ENCODE measurements at regions not wholly inside any gene's neighbourhood (a gene's known extent, or its start where the extent isn't known, plus 50 kb on each side); places are given as distances from the start of the nearest gene placed in this dataset.
"Not testable (repeated sequence)": the region's sequence is repeated elsewhere in the genome, so short reads cannot be mapped to it uniquely, and the experiment has no call there.

- POLR2A ChIA-PET (ENCODE audit: partially characterized antibody): no interaction called here
- Mint-ChIP-seq H3K36me3 (no peaks in the 10 kb centered on the region), H3K4me3 (no peak overlapping the region), H3K4me1 (no peaks in the 10 kb centered on the region), H3K27ac (no peak overlapping the region), H3K27me3 (no peaks in the 10 kb centered on the region), H3K9me3 (no peaks in the 10 kb centered on the region)
- H3K27ac ChIP-seq (ENCODE audit: low read depth, low read length): no peak overlapping the region
- no peaks in the 10 kb centered on the region for H3K9me3 ChIP-seq (ENCODE audit: control insufficient read depth in 1 of 2, low read length in 2 of 2)
- peak in 2 of 5 donors; percentile 2 to 4 for DNase-seq
- no peaks in the 10 kb centered on the region for H3K27me3 ChIP-seq (ENCODE audit: insufficient read depth, low read length)
- H3K4me1 ChIP-seq (ENCODE audit: insufficient read depth, low read length): no peaks in the 10 kb centered on the region
- H3K36me3 ChIP-seq (ENCODE audit: insufficient read depth, low read length): no peaks in the 10 kb centered on the region
- intact Hi-C loops (cut with micrococcal nuclease): no loop called here
- H3K4me3 ChIP-seq (ENCODE audit: low read length in 2 of 2): no peak overlapping the region
- CTCF ChIA-PET (ENCODE audit: partially characterized antibody): no interaction called here
Measured at GRCh38 chrX:95764972-95765451, 919.6 kb upstream of the DIAPH2 start.

DNA sequence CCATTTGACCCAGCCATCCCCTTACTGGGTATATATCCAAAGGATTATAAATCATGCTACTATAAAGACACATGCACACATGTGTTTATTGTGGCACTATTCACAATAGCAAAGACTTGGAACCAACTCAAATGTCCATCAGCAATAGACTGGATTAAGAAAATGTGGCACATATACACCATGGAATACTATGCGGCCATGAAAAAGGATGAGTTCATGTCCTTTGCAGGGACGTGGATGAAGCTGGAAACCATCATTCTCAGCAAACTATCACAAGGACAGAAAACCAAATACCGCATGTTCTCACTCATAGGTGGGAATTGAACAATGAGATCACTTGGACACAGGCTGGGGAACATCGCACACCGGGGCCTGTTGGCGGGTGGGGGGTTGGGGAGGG is 913.4 kb upstream of the DIAPH2 start:
- H3K4me3 Mint-ChIP-seq; H3K27ac ChIP-seq (ENCODE audit: low read depth, low read length); CTCF ChIA-PET (ENCODE audit: partially characterized antibody); H3K4me3 ChIP-seq (ENCODE audit: low read length in 2 of 2); H3K36me3 ChIP-seq (ENCODE audit: insufficient read depth, low read length); DNase-seq; H3K36me3 Mint-ChIP-seq; H3K27me3 ChIP-seq (ENCODE audit: insufficient read depth, low read length); intact Hi-C loops (cut with micrococcal nuclease); POLR2A ChIA-PET (ENCODE audit: partially characterized antibody); H3K4me1 ChIP-seq (ENCODE audit: insufficient read depth, low read length); H3K27me3 Mint-ChIP-seq; H3K27ac Mint-ChIP-seq; H3K9me3 Mint-ChIP-seq; H3K4me1 Mint-ChIP-seq; H3K9me3 ChIP-seq (ENCODE audit: control insufficient read depth in 1 of 2, low read length in 2 of 2): not testable (repeated sequence)

GRCh38 chrX:95791876-95792275 is 892.8 kb upstream of the DIAPH2 start:
- Histone ChIP-seq H3K27ac (ENCODE audit: low read depth, low read length) (no peak overlapping the region), H3K9me3 (ENCODE audit: control insufficient read depth in 1 of 2, low read length in 2 of 2) (no peaks in the 10 kb centered on the region), H3K4me3 (ENCODE audit: low read length in 2 of 2) (no peak overlapping the region), H3K27me3 (ENCODE audit: insufficient read depth, low read length) (no peaks in the 10 kb centered on the region), H3K4me1 (ENCODE audit: insufficient read depth, low read length) (no peaks in the 10 kb centered on the region), H3K36me3 (ENCODE audit: insufficient read depth, low read length) (no peaks in the 10 kb centered on the region)
- no peaks in the 10 kb centered on the region for H3K36me3 Mint-ChIP-seq
- no peak overlapping the region for H3K27ac Mint-ChIP-seq
- H3K27me3 Mint-ChIP-seq: no peaks in the 10 kb centered on the region
- no peaks in the 10 kb centered on the region for H3K4me1 Mint-ChIP-seq
- ChIA-PET CTCF (ENCODE audit: partially characterized antibody) (no interaction called here), POLR2A (ENCODE audit: partially characterized antibody) (no interaction called here)
- intact Hi-C loops (cut with micrococcal nuclease): no loop called here
- DNase-seq: no peak
- no peaks in the 10 kb centered on the region for H3K9me3 Mint-ChIP-seq
- H3K4me3 Mint-ChIP-seq: no peak overlapping the region

DNA sequence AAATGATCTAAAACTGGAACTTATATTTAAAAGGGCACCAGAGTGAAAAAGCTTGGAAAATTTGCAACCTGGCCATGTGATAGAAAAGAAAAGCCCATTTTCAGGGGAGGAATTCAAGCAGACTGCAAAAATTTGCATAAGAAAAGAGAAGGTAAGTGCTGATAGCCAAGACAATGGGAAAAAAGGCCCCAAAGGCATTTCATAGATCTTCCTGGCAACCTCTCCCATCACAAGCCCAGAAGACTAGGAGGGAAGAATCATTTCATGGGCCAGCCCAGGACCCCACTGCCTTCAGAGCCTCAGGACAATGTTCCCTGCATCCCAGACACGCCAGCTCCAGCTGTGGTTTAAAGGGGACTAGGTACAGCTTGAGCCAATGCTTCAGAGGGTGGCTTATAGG is 887.3 kb upstream of the DIAPH2 start:
- Mint-ChIP-seq H3K4me3 (no peak overlapping the region), H3K27ac (no peak overlapping the region), H3K4me1 (no peaks in the 10 kb centered on the region), H3K27me3 (no peaks in the 10 kb centered on the region), H3K9me3 (no peaks in the 10 kb centered on the region), H3K36me3 (no peaks in the 10 kb centered on the region)
- intact Hi-C loops (cut with micrococcal nuclease): no loop called here
- no peaks in the 10 kb centered on the region for H3K27me3 ChIP-seq (ENCODE audit: insufficient read depth, low read length)
- no peak overlapping the region for H3K27ac ChIP-seq (ENCODE audit: low read depth, low read length)
- no peak for DNase-seq
- POLR2A ChIA-PET (ENCODE audit: partially characterized antibody): no interaction called here
- CTCF ChIA-PET (ENCODE audit: partially characterized antibody): no interaction called here
- H3K36me3 ChIP-seq (ENCODE audit: insufficient read depth, low read length): no peaks in the 10 kb centered on the region
- H3K4me1 ChIP-seq (ENCODE audit: insufficient read depth, low read length): no peaks in the 10 kb centered on the region
- no peak overlapping the region for H3K4me3 ChIP-seq (ENCODE audit: low read length in 2 of 2)
- H3K9me3 ChIP-seq (ENCODE audit: control insufficient read depth in 1 of 2, low read length in 2 of 2): no peaks in the 10 kb centered on the region

DNA sequence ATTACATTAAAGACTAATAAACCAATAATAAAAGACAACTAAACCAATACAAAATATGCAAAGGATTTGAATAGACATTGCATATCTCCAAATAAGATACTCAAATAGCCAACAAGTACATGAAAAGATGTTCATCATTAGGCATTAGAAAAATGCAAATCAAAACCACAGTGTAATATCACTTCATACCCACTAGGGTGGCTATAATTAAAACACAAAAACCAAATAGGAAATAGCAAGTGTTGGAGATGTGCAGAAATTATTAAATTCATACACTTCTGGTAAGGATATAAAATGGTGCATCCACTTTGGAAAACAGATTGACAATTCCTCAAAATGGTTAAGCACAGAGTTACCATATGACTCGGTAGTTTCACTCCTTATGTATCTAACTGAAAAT is 860.8 kb upstream of the DIAPH2 start:
- Mint-ChIP-seq H3K36me3 (no peaks in the 10 kb centered on the region), H3K9me3 (peaks cover 0 to 2% (median 0%) of the 10 kb centered on the region in 8 donors), H3K4me3 (no peak overlapping the region), H3K27me3 (no peaks in the 10 kb centered on the region), H3K27ac (no peak overlapping the region), H3K4me1 (no peaks in the 10 kb centered on the region)
- H3K36me3 ChIP-seq (ENCODE audit: insufficient read depth, low read length): no peaks in the 10 kb centered on the region
- no peaks in the 10 kb centered on the region for H3K27me3 ChIP-seq (ENCODE audit: insufficient read depth, low read length)
- no peaks in the 10 kb centered on the region for H3K4me1 ChIP-seq (ENCODE audit: insufficient read depth, low read length)
- intact Hi-C loops (cut with micrococcal nuclease): no loop called here
- ChIA-PET CTCF (ENCODE audit: partially characterized antibody) (no interaction called here), POLR2A (ENCODE audit: partially characterized antibody) (no interaction called here)
- no peaks in the 10 kb centered on the region for H3K9me3 ChIP-seq (ENCODE audit: control insufficient read depth in 1 of 2, low read length in 2 of 2)
- no peak for DNase-seq
- no peak overlapping the region for H3K4me3 ChIP-seq (ENCODE audit: low read length in 2 of 2)
- H3K27ac ChIP-seq (ENCODE audit: low read depth, low read length): no peak overlapping the region

- no peaks in the 10 kb centered on the region for H3K36me3 Mint-ChIP-seq
- peaks cover 0 to 3% (median 0%) of the 10 kb centered on the region in 8 donors for H3K9me3 Mint-ChIP-seq
- Histone ChIP-seq H3K27ac (ENCODE audit: low read depth, low read length) (no peak overlapping the region), H3K4me3 (ENCODE audit: low read length in 2 of 2) (no peak overlapping the region), H3K4me1 (ENCODE audit: insufficient read depth, low read length) (no peaks in the 10 kb centered on the region), H3K36me3 (ENCODE audit: insufficient read depth, low read length) (no peaks in the 10 kb centered on the region), H3K9me3 (ENCODE audit: control insufficient read depth in 1 of 2, low read length in 2 of 2) (no peaks in the 10 kb centered on the region), H3K27me3 (ENCODE audit: insufficient read depth, low read length) (no peaks in the 10 kb centered on the region)
- ChIA-PET POLR2A (ENCODE audit: partially characterized antibody) (no interaction called here), CTCF (ENCODE audit: partially characterized antibody) (no interaction called here)
- no peak overlapping the region for H3K27ac Mint-ChIP-seq
- H3K4me1 Mint-ChIP-seq: no peaks in the 10 kb centered on the region
- no peak overlapping the region for H3K4me3 Mint-ChIP-seq
- intact Hi-C loops (cut with micrococcal nuclease): no loop called here
- no peaks in the 10 kb centered on the region for H3K27me3 Mint-ChIP-seq
- no peak for DNase-seq
Measured at GRCh38 chrX:95835223-95835622, 849.4 kb upstream of the DIAPH2 start.

DNA sequence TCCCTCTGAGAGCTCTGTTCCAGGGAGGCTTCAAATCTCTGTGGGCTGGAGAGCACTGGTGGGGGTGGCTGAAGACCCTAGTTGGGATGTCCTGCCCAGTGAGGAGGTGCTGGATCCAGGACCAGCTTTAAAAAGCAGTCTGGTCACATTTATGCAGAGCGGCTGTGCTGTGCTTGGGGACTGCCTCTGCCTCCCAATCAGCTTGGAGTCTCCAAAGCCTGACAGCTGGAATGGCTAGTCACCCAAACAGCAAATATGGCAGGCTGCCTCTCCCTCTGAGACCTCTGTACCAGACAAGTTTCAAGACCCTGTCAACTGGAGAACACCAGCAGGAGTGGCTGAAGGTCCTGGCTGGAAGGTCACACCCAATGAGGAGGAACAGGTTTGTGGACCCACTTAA is 848.1 kb upstream of the DIAPH2 start:
- H3K27me3 Mint-ChIP-seq: no peaks in the 10 kb centered on the region
- H3K36me3 ChIP-seq (ENCODE audit: insufficient read depth, low read length): no peaks in the 10 kb centered on the region
- no peak overlapping the region for H3K27ac Mint-ChIP-seq
- ChIA-PET CTCF (ENCODE audit: partially characterized antibody) (no interaction called here), POLR2A (ENCODE audit: partially characterized antibody) (no interaction called here)
- no peaks in the 10 kb centered on the region for H3K36me3 Mint-ChIP-seq
- H3K27me3 ChIP-seq (ENCODE audit: insufficient read depth, low read length): no peaks in the 10 kb centered on the region
- no peak overlapping the region for H3K4me3 Mint-ChIP-seq
- H3K4me1 Mint-ChIP-seq: no peaks in the 10 kb centered on the region
- peaks cover 0 to 3% (median 0%) of the 10 kb centered on the region in 8 donors for H3K9me3 Mint-ChIP-seq
- no peaks in the 10 kb centered on the region for H3K9me3 ChIP-seq (ENCODE audit: control insufficient read depth in 1 of 2, low read length in 2 of 2)
- no peak overlapping the region for H3K4me3 ChIP-seq (ENCODE audit: low read length in 2 of 2)
- DNase-seq: no peak
- intact Hi-C loops (cut with micrococcal nuclease): no loop called here
- no peaks in the 10 kb centered on the region for H3K4me1 ChIP-seq (ENCODE audit: insufficient read depth, low read length)
- no peak overlapping the region for H3K27ac ChIP-seq (ENCODE audit: low read depth, low read length)

- Histone ChIP-seq H3K27me3 (ENCODE audit: insufficient read depth, low read length) (no peaks in the 10 kb centered on the region), H3K9me3 (ENCODE audit: control insufficient read depth in 1 of 2, low read length in 2 of 2) (no peaks in the 10 kb centered on the region), H3K4me1 (ENCODE audit: insufficient read depth, low read length) (no peaks in the 10 kb centered on the region), H3K36me3 (ENCODE audit: insufficient read depth, low read length) (no peaks in the 10 kb centered on the region), H3K27ac (ENCODE audit: low read depth, low read length) (no peak overlapping the region), H3K4me3 (ENCODE audit: low read length in 2 of 2) (no peak overlapping the region)
- H3K9me3 Mint-ChIP-seq: peaks cover 0 to 3% (median 0%) of the 10 kb centered on the region in 8 donors
- H3K4me1 Mint-ChIP-seq: no peaks in the 10 kb centered on the region
- no peaks in the 10 kb centered on the region for H3K36me3 Mint-ChIP-seq
- H3K27ac Mint-ChIP-seq: no peak overlapping the region
- H3K27me3 Mint-ChIP-seq: no peaks in the 10 kb centered on the region
- DNase-seq: no peak
- intact Hi-C loops (cut with micrococcal nuclease): no loop called here
- no peak overlapping the region for H3K4me3 Mint-ChIP-seq
- CTCF ChIA-PET (ENCODE audit: partially characterized antibody): no interaction called here
- POLR2A ChIA-PET (ENCODE audit: partially characterized antibody): no interaction called here
Measured at GRCh38 chrX:95841863-95842262, 842.8 kb upstream of the DIAPH2 start.
